Stomach (tissue), 8 donors: ENCODE measurements at regions not wholly inside any gene's neighbourhood (a gene's known extent, or its start where the extent isn't known, plus 50 kb on each side); places are given as distances from the start of the nearest gene placed in this dataset.

Source experiments
- DNase-seq, 2 donors: peaks; one replicate each; pipeline versions ENCODE4 v3.0.0 to v3.0.0-alpha.2; 2013 to 2019
- H3K27ac ChIP-seq, 5 donors: fragments of 200-600 bp in 4 of 5; sonication (generic) in 4 of 5; one replicate each; pipeline ENCODE4 v1.5.1; 2013 to 2019; ENCODE audit warnings: mild to moderate bottlenecking in 1 of 5, moderate library complexity in 1 of 5
- H3K27me3 ChIP-seq, 3 donors: fragments of 200-600 bp; sonication (generic); one replicate each; pipeline ENCODE4 v1.5.1; 2017 to 2019; ENCODE audit warnings: mixed run types in 1 of 3
- H3K36me3 ChIP-seq, 4 donors: fragments of 200-600 bp; sonication (generic); 1 replicate in 3 of 4; 2 replicates in 1 of 4; pipeline ENCODE4 v1.5.1; 2016 to 2019
- H3K4me1 ChIP-seq, 4 donors: fragments of 200-600 bp; sonication (generic); one replicate each; pipeline ENCODE4 v1.5.1; 2016 to 2019
- H3K4me3 ChIP-seq, 4 donors: fragments of 200-600 bp; sonication (generic) in 3 of 4; one replicate each; pipeline ENCODE4 v1.5.1; 2016 to 2019; ENCODE audit warnings: mild to moderate bottlenecking in 1 of 4
- H3K9me3 ChIP-seq, 4 donors: fragments of 200-600 bp; sonication (generic); one replicate each; pipeline ENCODE4 v1.5.1; 2016 to 2019
- CTCF ChIP-seq, 7 experiments: fragments of 450-650 bp in 4 of 7; fragments of 200-600 bp in 3 of 7; sonication (generic) in 3 of 7; IDR thresholded peaks; one replicate each; pipeline ENCODE4 v1.5.1; 2016 to 2019; ENCODE audit warnings: antibody characterized with exemption in 7 of 7, control low read depth in 2 of 7, mild to moderate bottlenecking in 1 of 7
- EP300 ChIP-seq: sonication (generic); formaldehyde crosslinking; IDR thresholded peaks from one replicate; pipeline ENCODE4 v1.6.1; 2017; ENCODE audit warnings: antibody characterized with exemption
- POLR2A ChIP-seq, 4 donors: fragments of 450-650 bp; IDR thresholded peaks; one replicate each; pipeline ENCODE4 v1.6.1; 2016; ENCODE audit warnings: antibody characterized with exemption in 4 of 4, control low read depth in 2 of 4, mild to moderate bottlenecking in 1 of 4, moderate library complexity in 1 of 4
- POLR2AphosphoS5 ChIP-seq, 3 donors: sonication (generic); formaldehyde crosslinking; IDR thresholded peaks; one replicate each; pipeline ENCODE4 v1.6.1; 2016; ENCODE audit warnings: antibody characterized with exemption in 3 of 3
- WGBS, 5 donors: extraction: QIAGEN DNeasy Blood & Tissue Kit in 3 of 5; methylation state at CpG; one replicate each; pipeline versions ENCODE4 v1.1.5 to v1.1.7; 2013 to 2018; 5-methylcytosine and 5-hydroxymethylcytosine counted together
- intact Hi-C: fragments of 100-400 bp; cut with DNase I; formaldehyde crosslinking; loops from one replicate; pipeline ENCODE4 v1.15.1; 2023; ENCODE audit warnings: low total_unique reads
- donor health status: healthy with polysubstance abuse.
- donor health status: Bipolar disorder and iron deficiency.
- donor health status: healthy.

GRCh38 chr10:52940921-52941320 is 168.3 kb upstream of the MBL2 start:
- WGBS, 5 donors = 86 to 94% (median 91%) methylated on average over 12 of the region's 12 CpGs
- DNase-seq = no peak
- intact Hi-C loops = no loop called here
- H3K27me3 ChIP-seq = no peaks in the 10 kb centered on the region
- no peak overlapping the region for H3K4me3 ChIP-seq
- H3K9me3 ChIP-seq = no peaks in the 10 kb centered on the region
- no peak overlapping the region for H3K27ac ChIP-seq
- peaks cover 0 to 11% (median 3%) of the 10 kb centered on the region in 4 donors for H3K4me1 ChIP-seq
- TF ChIP-seq CTCF (IDR thresholded peaks at IDR 0.05) = no peak
- no peak for TF ChIP-seq POLR2A (IDR thresholded peaks at IDR 0.05)
- no peaks in the 10 kb centered on the region for H3K36me3 ChIP-seq

GRCh38 chr10:52939894-52940293 is 167.3 kb upstream of the MBL2 start:
- intact Hi-C loops = no loop called here
- H3K27me3 ChIP-seq = no peaks in the 10 kb centered on the region
- peaks cover 0 to 3% (median 0%) of the 10 kb centered on the region in 4 donors for H3K4me1 ChIP-seq
- no peaks in the 10 kb centered on the region for H3K36me3 ChIP-seq
- 92 to 97% (median 94%) methylated on average over 10 to 12 of the region's 12 CpGs for WGBS, 5 donors
- H3K27ac ChIP-seq = no peak overlapping the region
- TF ChIP-seq EP300 (no peak), CTCF (IDR thresholded peaks at IDR 0.05) (no peak), POLR2AphosphoS5 (IDR thresholded peaks at IDR 0.05) (no peak)
- no peak for DNase-seq
- H3K9me3 ChIP-seq = no peaks in the 10 kb centered on the region
- no peak overlapping the region for H3K4me3 ChIP-seq

DNA sequence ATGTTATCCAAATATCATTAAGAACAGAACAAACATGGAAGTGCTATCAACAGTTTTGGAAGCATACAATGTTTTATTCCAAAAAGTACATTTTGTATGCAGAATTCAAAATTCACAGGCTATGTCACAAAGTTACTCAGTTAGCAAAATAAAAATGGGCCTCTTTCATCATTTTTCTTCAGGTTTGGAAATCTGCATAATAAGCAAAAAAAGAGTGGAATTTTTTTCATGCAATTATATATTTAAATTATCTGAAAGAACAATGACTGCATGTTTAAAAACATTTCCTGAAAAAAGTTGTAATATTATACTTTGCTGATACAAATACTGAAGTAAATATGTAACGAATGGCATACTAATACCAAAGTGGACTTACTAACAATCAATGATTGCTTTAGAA is 161.2 kb upstream of the MBL2 start:
- intact Hi-C loops = no loop called here

DNA sequence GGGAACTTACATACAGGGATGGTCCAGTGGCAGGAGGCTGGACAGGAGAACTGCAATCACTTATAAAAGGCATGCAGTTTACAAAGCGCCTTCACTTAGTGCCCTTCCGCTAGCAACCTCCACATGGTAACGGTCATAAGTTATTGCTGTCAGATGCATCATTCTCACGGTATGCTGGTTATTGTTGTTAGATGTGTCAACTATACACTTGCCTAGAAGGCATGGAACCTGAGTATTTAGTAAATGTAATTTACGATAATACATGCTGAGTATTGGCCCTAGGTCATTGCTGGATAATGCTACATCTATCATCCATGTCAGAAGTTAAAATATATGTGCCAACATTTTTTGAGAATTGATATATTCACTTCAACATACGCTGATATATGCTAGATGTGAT is 155.1 kb upstream of the MBL2 start:
- no peaks in the 10 kb centered on the region for H3K36me3 ChIP-seq
- no peaks in the 10 kb centered on the region for H3K27me3 ChIP-seq
- no peaks in the 10 kb centered on the region for H3K9me3 ChIP-seq
- H3K27ac ChIP-seq = no peak overlapping the region
- no peak for DNase-seq
- no peak overlapping the region for H3K4me3 ChIP-seq
- 79 to 97% (median 91%) methylated on average over 6 of the region's 6 CpGs for WGBS, 5 donors
- intact Hi-C loops = no loop called here
- H3K4me1 ChIP-seq = no peaks in the 10 kb centered on the region
- TF ChIP-seq CTCF (IDR thresholded peaks at IDR 0.05) = no peak
- TF ChIP-seq POLR2AphosphoS5 (IDR thresholded peaks at IDR 0.05) = no peak

More for the DNA sequence above, 161.2 kb upstream of the MBL2 start:
- H3K4me1 ChIP-seq = no peaks in the 10 kb centered on the region
- no peaks in the 10 kb centered on the region for H3K27me3 ChIP-seq
- H3K4me3 ChIP-seq = no peak overlapping the region
- DNase-seq = no peak
- H3K9me3 ChIP-seq = no peaks in the 10 kb centered on the region
- 57 to 82% (median 72%) methylated on average over 1 of the region's 1 CpG for WGBS, 5 donors
- TF ChIP-seq EP300 (no peak), CTCF (IDR thresholded peaks at IDR 0.05) (no peak), POLR2A (IDR thresholded peaks at IDR 0.05) (no peak), POLR2AphosphoS5 (IDR thresholded peaks at IDR 0.05) (no peak)
- H3K36me3 ChIP-seq = no peaks in the 10 kb centered on the region
- H3K27ac ChIP-seq = no peak overlapping the region

DNA sequence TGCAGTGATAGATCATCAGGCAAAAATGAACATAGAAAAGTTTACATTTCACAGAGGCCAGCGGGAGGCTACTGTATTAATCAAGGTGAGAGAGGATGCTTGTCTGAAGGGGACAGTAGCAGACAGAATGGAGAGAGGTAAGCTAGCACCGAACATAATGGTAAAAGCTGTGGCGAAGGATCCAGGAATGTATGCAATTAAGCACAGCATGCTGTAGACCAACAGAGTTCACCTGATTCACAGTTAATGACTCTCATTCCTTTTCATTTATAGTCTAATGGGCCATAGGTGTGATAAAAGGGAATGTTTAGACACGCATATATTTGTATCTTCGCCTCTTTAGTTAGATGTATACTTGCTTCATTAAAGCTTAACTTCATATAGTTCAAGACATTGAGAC is 150.9 kb upstream of the MBL2 start:
- 64 to 79% (median 74%) methylated on average over 5 of the region's 5 CpGs for WGBS, 5 donors
- TF ChIP-seq EP300 (no peak), CTCF (IDR thresholded peaks at IDR 0.05) (no peak)
- intact Hi-C loops = no loop called here
- H3K27me3 ChIP-seq = no peaks in the 10 kb centered on the region
- H3K9me3 ChIP-seq = no peaks in the 10 kb centered on the region
- no peaks in the 10 kb centered on the region for H3K4me1 ChIP-seq
- H3K27ac ChIP-seq = no peak overlapping the region
- no peak for DNase-seq
- H3K36me3 ChIP-seq = no peaks in the 10 kb centered on the region
- H3K4me3 ChIP-seq = no peak overlapping the region
